Naive thymus-derived CD8-positive, alpha-beta T cell (primary cell): ENCODE measurements at regions not wholly inside any gene's neighbourhood (a gene's known extent, or its start where the extent isn't known, plus 50 kb on each side); places are given as distances from the start of the nearest gene placed in this dataset.

Experiments
- ATAC-seq, 2 donors: fragments of 150-1000 bp; cut with Tn5 transposase in 1 of 2; sonication (Bioruptor Pico), chemical (Tn5 transposase) in 1 of 2; 1 replicate in 1 of 2; 2 replicates in 1 of 2; pipeline ENCODE4 v1.10.0; 2021; ENCODE audit warnings: mild to moderate bottlenecking in 2 of 2, moderate library complexity in 2 of 2
- POLR2A ChIA-PET: fragments of 350-600 bp; sonication (Branson Sonifier 250); formaldehyde crosslinking; loops from one replicate; lab custom pipeline; 2021; ENCODE audit warnings: antibody characterized with exemption; lab: Charles Lee
- DNase-seq, 10 donors: peaks; one replicate each; pipeline versions ENCODE4 v3.0.0 to v3.0.0-alpha.2; 2020 to 2022
- H3K27ac Mint-ChIP-seq, 10 donors: one replicate each; pipeline ENCODE4 v1.8.0; 2020 to 2022; ENCODE audit warnings: mild to moderate bottlenecking in 10 of 10, mixed read lengths in 10 of 10, moderate library complexity in 4 of 10, inconsistent platforms in 1 of 10
- H3K27me3 Mint-ChIP-seq, 5 donors: one replicate each; pipeline ENCODE4 v1.8.0; 2021 to 2022; ENCODE audit warnings: mixed read lengths in 5 of 5
- H3K36me3 Mint-ChIP-seq, 3 donors: one replicate each; pipeline ENCODE4 v1.8.0; 2020 to 2022; ENCODE audit warnings: mixed read lengths in 3 of 3, mild to moderate bottlenecking in 2 of 3, inconsistent platforms in 1 of 3
- H3K4me1 Mint-ChIP-seq, 4 donors: one replicate each; pipeline ENCODE4 v1.8.0; 2021 to 2022; ENCODE audit warnings: mixed read lengths in 4 of 4
- H3K4me3 Mint-ChIP-seq, 10 donors: one replicate each; pipeline ENCODE4 v1.8.0; 2020 to 2022; ENCODE audit warnings: mild to moderate bottlenecking in 10 of 10, mixed read lengths in 10 of 10, moderate library complexity in 6 of 10, inconsistent platforms in 1 of 10
- H3K9me3 Mint-ChIP-seq, 9 donors: one replicate each; pipeline ENCODE4 v1.8.0; 2020 to 2022; ENCODE audit warnings: mixed read lengths in 9 of 9, mild to moderate bottlenecking in 3 of 9, inconsistent platforms in 1 of 9, moderate library complexity in 1 of 9

- H3K27ac Mint-ChIP-seq, result no peak overlapping the region
- POLR2A ChIA-PET, result no interaction called here
- DNase-seq (no peak), ATAC-seq (no peak)
- H3K27me3 Mint-ChIP-seq, result peaks cover 0 to 4% (median 0%) of the 10 kb centered on the region in 5 donors
- H3K36me3 Mint-ChIP-seq, result peaks cover 0 to 3% (median 0%) of the 10 kb centered on the region in 3 donors
- peaks cover 0 to 17% (median 12%) of the 10 kb centered on the region in 4 donors for H3K4me1 Mint-ChIP-seq
- H3K4me3 Mint-ChIP-seq, result no peak overlapping the region
- peaks cover 0 to 3% (median 0%) of the 10 kb centered on the region in 9 donors for H3K9me3 Mint-ChIP-seq
These were observed 135.9 kb downstream of the DUSP6 start for GRCh38 chr12:89216211-89216952.

GRCh38 chr12:89215196-89215595 is 137.1 kb downstream of the DUSP6 start:
- Mint-ChIP-seq H3K9me3 (peaks cover 0 to 3% (median 0%) of the 10 kb centered on the region in 9 donors), H3K4me3 (no peak overlapping the region), H3K27me3 (peaks cover 0 to 3% (median 2%) of the 10 kb centered on the region in 5 donors), H3K27ac (no peak overlapping the region), H3K36me3 (no peaks in the 10 kb centered on the region), H3K4me1 (peaks cover 0 to 18% (median 13%) of the 10 kb centered on the region in 4 donors)
- DNase-seq (no peak), ATAC-seq (no peak)
- POLR2A ChIA-PET, result no interaction called here

- Mint-ChIP-seq H3K4me3 (no peak overlapping the region), H3K9me3 (no peaks in the 10 kb centered on the region), H3K4me1 (peaks cover 0 to 18% (median 13%) of the 10 kb centered on the region in 4 donors), H3K27me3 (peaks cover 0 to 5% (median 2%) of the 10 kb centered on the region in 5 donors), H3K27ac (peak overlapping the region in 1 of 10 donors; percentile 12), H3K36me3 (no peaks in the 10 kb centered on the region)
- DNase-seq (no peak), ATAC-seq (no peak)
- POLR2A ChIA-PET, result no interaction called here
These were observed 138.6 kb downstream of the DUSP6 start for GRCh38 chr12:89213747-89214146.

GRCh38 chr12:89213139-89213538 is 139.2 kb downstream of the DUSP6 start:
- Mint-ChIP-seq H3K9me3 (no peaks in the 10 kb centered on the region), H3K27ac (no peak overlapping the region), H3K36me3 (no peaks in the 10 kb centered on the region), H3K4me1 (peaks cover 0 to 18% (median 13%) of the 10 kb centered on the region in 4 donors), H3K4me3 (no peak overlapping the region), H3K27me3 (peaks cover 0 to 5% (median 2%) of the 10 kb centered on the region in 5 donors)
- POLR2A ChIA-PET, result no interaction called here
- ATAC-seq, result no peak
- no peak for DNase-seq

GRCh38 chr12:89212339-89212771 is 139.9 kb downstream of the DUSP6 start:
- no peak for DNase-seq
- peaks cover 0 to 18% (median 13%) of the 10 kb centered on the region in 4 donors for H3K4me1 Mint-ChIP-seq
- H3K36me3 Mint-ChIP-seq, result no peaks in the 10 kb centered on the region
- H3K4me3 Mint-ChIP-seq, result no peak overlapping the region
- H3K9me3 Mint-ChIP-seq, result no peaks in the 10 kb centered on the region
- H3K27ac Mint-ChIP-seq, result no peak overlapping the region
- H3K27me3 Mint-ChIP-seq, result peaks cover 0 to 5% (median 2%) of the 10 kb centered on the region in 5 donors
- POLR2A ChIA-PET, result no interaction called here
- no peak for ATAC-seq

- Mint-ChIP-seq H3K36me3 (no peaks in the 10 kb centered on the region), H3K9me3 (no peaks in the 10 kb centered on the region), H3K4me1 (peaks cover 0 to 22% (median 13%) of the 10 kb centered on the region in 4 donors), H3K27ac (peak overlapping the region in 1 of 10 donors; percentile 66), H3K27me3 (peaks cover 0 to 5% (median 2%) of the 10 kb centered on the region in 5 donors), H3K4me3 (no peak overlapping the region)
- DNase-seq, result no peak
- POLR2A ChIA-PET, result no interaction called here
- no peak for ATAC-seq
These were observed 140.8 kb downstream of the DUSP6 start for GRCh38 chr12:89211456-89211855.

GRCh38 chr12:89210277-89210676 is 142.0 kb downstream of the DUSP6 start:
- peaks cover 0 to 31% (median 13%) of the 10 kb centered on the region in 4 donors for H3K4me1 Mint-ChIP-seq
- POLR2A ChIA-PET, result no interaction called here
- DNase-seq, result no peak
- H3K27ac Mint-ChIP-seq, result no peak overlapping the region
- H3K4me3 Mint-ChIP-seq, result no peak overlapping the region
- peaks cover 0 to 5% (median 2%) of the 10 kb centered on the region in 5 donors for H3K27me3 Mint-ChIP-seq
- H3K9me3 Mint-ChIP-seq, result no peaks in the 10 kb centered on the region
- ATAC-seq, result no peak
- no peaks in the 10 kb centered on the region for H3K36me3 Mint-ChIP-seq

- H3K27me3 Mint-ChIP-seq, result peaks cover 0 to 5% (median 0%) of the 10 kb centered on the region in 5 donors
- ATAC-seq, result no peak
- H3K27ac Mint-ChIP-seq, result no peak overlapping the region
- POLR2A ChIA-PET, result no interaction called here
- H3K4me1 Mint-ChIP-seq, result peaks cover 0 to 25% (median 13%) of the 10 kb centered on the region in 4 donors
- H3K36me3 Mint-ChIP-seq, result no peaks in the 10 kb centered on the region
- DNase-seq, result no peak
- H3K4me3 Mint-ChIP-seq, result no peak overlapping the region
- no peaks in the 10 kb centered on the region for H3K9me3 Mint-ChIP-seq
These were observed 143.6 kb downstream of the DUSP6 start for GRCh38 chr12:89208661-89209096.

- ATAC-seq (no peak), DNase-seq (no peak)
- H3K36me3 Mint-ChIP-seq, result no peaks in the 10 kb centered on the region
- peaks cover 2 to 16% (median 4%) of the 10 kb centered on the region in 4 donors for H3K4me1 Mint-ChIP-seq
- POLR2A ChIA-PET, result no interaction called here
- H3K27ac Mint-ChIP-seq, result no peak overlapping the region
- H3K4me3 Mint-ChIP-seq, result no peak overlapping the region
- H3K9me3 Mint-ChIP-seq, result no peaks in the 10 kb centered on the region
- H3K27me3 Mint-ChIP-seq, result peaks cover 0 to 5% (median 0%) of the 10 kb centered on the region in 5 donors
These were observed 145.9 kb downstream of the DUSP6 start for GRCh38 chr12:89206390-89206789.

- no peak overlapping the region for H3K4me3 Mint-ChIP-seq
- DNase-seq, result no peak
- no peaks in the 10 kb centered on the region for H3K36me3 Mint-ChIP-seq
- ATAC-seq, result no peak
- POLR2A ChIA-PET, result no interaction called here
- peaks cover 0 to 15% (median 4%) of the 10 kb centered on the region in 4 donors for H3K4me1 Mint-ChIP-seq
- no peak overlapping the region for H3K27ac Mint-ChIP-seq
- H3K9me3 Mint-ChIP-seq, result no peaks in the 10 kb centered on the region
- peaks cover 0 to 5% (median 0%) of the 10 kb centered on the region in 5 donors for H3K27me3 Mint-ChIP-seq
These were observed 146.8 kb downstream of the DUSP6 start for GRCh38 chr12:89205517-89205916.

- Mint-ChIP-seq H3K9me3 (no peaks in the 10 kb centered on the region), H3K4me1 (peaks cover 0 to 18% (median 4%) of the 10 kb centered on the region in 4 donors), H3K27me3 (no peaks in the 10 kb centered on the region), H3K4me3 (no peak overlapping the region), H3K36me3 (no peaks in the 10 kb centered on the region), H3K27ac (no peak overlapping the region)
- ATAC-seq (no peak), DNase-seq (no peak)
- POLR2A ChIA-PET, result no interaction called here
These were observed 149.2 kb downstream of the DUSP6 start for GRCh38 chr12:89203144-89203543.

GRCh38 chr12:89200217-89200616 is 152.1 kb downstream of the DUSP6 start:
- DNase-seq, result no peak
- Mint-ChIP-seq H3K9me3 (no peaks in the 10 kb centered on the region), H3K36me3 (no peaks in the 10 kb centered on the region), H3K4me3 (no peak overlapping the region), H3K27ac (no peak overlapping the region), H3K27me3 (no peaks in the 10 kb centered on the region), H3K4me1 (peaks cover 0 to 6% (median 4%) of the 10 kb centered on the region in 4 donors)
- ATAC-seq, result no peak
- POLR2A ChIA-PET, result no interaction called here

GRCh38 chr12:89195470-89195869 is 156.8 kb downstream of the DUSP6 start:
- POLR2A ChIA-PET, result no interaction called here
- H3K4me1 Mint-ChIP-seq, result peaks cover 0 to 3% (median 0%) of the 10 kb centered on the region in 4 donors
- no peak for DNase-seq
- no peaks in the 10 kb centered on the region for H3K36me3 Mint-ChIP-seq
- no peak overlapping the region for H3K4me3 Mint-ChIP-seq
- H3K27ac Mint-ChIP-seq, result no peak overlapping the region
- no peaks in the 10 kb centered on the region for H3K27me3 Mint-ChIP-seq
- H3K9me3 Mint-ChIP-seq, result peaks cover 0 to 10% (median 2%) of the 10 kb centered on the region in 9 donors
- ATAC-seq, result no peak
